ENCODE measurements at regions not wholly inside any gene's neighbourhood (a gene's known extent, or its start where the extent isn't known, plus 50 kb on each side); places are given as distances from the start of the nearest gene placed in this dataset.
"Not testable (repeated sequence)": the region's sequence is repeated elsewhere in the genome, so short reads cannot be mapped to it uniquely, and the experiment has no call there.

DNA sequence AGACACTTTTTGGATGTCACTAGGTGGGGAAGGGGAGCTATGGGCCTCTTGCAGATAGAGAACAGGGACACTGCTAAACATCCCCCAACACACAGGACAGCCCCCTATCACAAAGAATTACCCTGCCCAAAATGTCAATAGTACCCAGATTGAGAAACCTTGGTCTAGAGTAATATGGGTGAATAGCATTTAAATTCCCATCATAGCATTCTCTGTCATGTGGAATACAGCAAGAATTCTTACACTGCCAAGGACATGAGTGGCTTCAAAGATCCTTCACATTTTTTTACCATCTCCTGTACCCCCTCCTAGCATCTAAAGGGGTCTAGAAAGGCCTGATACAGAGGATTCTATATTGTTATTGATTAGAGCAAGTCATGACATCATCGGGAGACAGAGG lies 83.1 kb upstream of the SSTR4 start:
- no peak overlapping the region for H2AFZ ChIP-seq (ENCODE audit: low read length, unreplicated experiment)
- H3K79me2 ChIP-seq (ENCODE audit: control insufficient read depth, insufficient read depth, low read length, unreplicated experiment) = no peaks in the 10 kb centered on the region
- no peaks in the 10 kb centered on the region for H3K36me3 ChIP-seq (ENCODE audit: insufficient read depth, low read length)
- no peak overlapping the region for H3K27ac ChIP-seq (ENCODE audit: low read depth, low read length)
- H3K4me3 ChIP-seq (ENCODE audit: low read depth, low read length) = no peak overlapping the region
- 0 out of 2 replicates have a peak, but pooled peaks cover 3% of the 10 kb centered on the region for H3K27me3 ChIP-seq (ENCODE audit: insufficient read depth, low read length)
- no peaks in the 10 kb centered on the region for H3K4me1 ChIP-seq (ENCODE audit: control insufficient read depth, insufficient read depth, low read length, unreplicated experiment)

DNA sequence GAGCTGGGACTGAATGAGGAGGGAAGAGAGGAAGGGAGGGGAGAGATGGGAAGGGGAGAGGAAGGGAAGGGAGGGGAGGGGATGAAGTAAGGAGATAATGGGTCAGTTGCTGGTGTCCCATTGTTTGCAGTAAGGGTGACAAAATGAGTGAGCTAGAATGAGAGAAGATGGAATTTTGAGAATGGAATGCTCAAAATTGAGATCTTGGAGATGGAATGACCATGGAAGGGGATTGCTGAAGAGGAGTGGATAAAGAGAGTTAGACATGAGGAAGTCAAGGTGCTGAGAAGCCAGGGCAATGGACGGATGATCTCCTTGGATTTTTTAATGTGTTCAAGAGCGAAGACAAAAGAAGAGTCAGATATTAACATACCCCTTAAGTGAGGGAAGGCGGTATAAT lies 80.5 kb upstream of the SSTR4 start:
- H3K27ac ChIP-seq (ENCODE audit: low read depth, low read length) = no peak overlapping the region
- no peaks in the 10 kb centered on the region for H3K79me2 ChIP-seq (ENCODE audit: control insufficient read depth, insufficient read depth, low read length, unreplicated experiment)
- no peaks in the 10 kb centered on the region for H3K27me3 ChIP-seq (ENCODE audit: insufficient read depth, low read length)

DNA sequence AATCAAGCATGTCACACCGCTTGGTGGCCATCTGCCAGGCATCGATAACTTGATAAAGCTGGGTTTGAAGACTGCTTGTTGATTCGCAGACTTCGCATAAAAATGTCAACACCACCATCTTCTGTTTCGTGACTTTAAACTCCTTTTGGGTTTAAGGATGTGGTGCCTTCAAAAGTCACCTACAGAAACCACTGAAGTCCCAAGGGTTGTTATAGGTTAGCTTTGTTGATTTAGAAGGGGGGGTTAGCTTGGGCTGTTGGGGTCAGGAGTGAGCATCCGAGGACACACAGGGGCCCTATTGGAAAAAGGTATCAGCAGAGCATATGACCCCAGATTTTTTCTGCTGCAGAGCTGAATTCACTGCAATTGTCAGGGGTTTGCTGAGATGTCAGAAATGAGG lies 76.7 kb upstream of the SSTR4 start:
- Histone ChIP-seq H3K27ac (ENCODE audit: low read depth, low read length) (no peak overlapping the region), H3K79me2 (ENCODE audit: control insufficient read depth, insufficient read depth, low read length, unreplicated experiment) (no peaks in the 10 kb centered on the region), H3K4me3 (ENCODE audit: low read depth, low read length) (no peak overlapping the region), H3K36me3 (ENCODE audit: insufficient read depth, low read length) (no peaks in the 10 kb centered on the region), H3K4me1 (ENCODE audit: control insufficient read depth, insufficient read depth, low read length, unreplicated experiment) (no peaks in the 10 kb centered on the region), H2AFZ (ENCODE audit: low read length, unreplicated experiment) (no peak overlapping the region), H3K27me3 (ENCODE audit: insufficient read depth, low read length) (peaks cover 10% of the 10 kb centered on the region)

More for the DNA sequence above, 80.5 kb upstream of the SSTR4 start:
- Histone ChIP-seq H3K4me1 (ENCODE audit: control insufficient read depth, insufficient read depth, low read length, unreplicated experiment) (no peaks in the 10 kb centered on the region), H2AFZ (ENCODE audit: low read length, unreplicated experiment) (no peak overlapping the region), H3K36me3 (ENCODE audit: insufficient read depth, low read length) (no peaks in the 10 kb centered on the region), H3K4me3 (ENCODE audit: low read depth, low read length) (no peak overlapping the region)

DNA sequence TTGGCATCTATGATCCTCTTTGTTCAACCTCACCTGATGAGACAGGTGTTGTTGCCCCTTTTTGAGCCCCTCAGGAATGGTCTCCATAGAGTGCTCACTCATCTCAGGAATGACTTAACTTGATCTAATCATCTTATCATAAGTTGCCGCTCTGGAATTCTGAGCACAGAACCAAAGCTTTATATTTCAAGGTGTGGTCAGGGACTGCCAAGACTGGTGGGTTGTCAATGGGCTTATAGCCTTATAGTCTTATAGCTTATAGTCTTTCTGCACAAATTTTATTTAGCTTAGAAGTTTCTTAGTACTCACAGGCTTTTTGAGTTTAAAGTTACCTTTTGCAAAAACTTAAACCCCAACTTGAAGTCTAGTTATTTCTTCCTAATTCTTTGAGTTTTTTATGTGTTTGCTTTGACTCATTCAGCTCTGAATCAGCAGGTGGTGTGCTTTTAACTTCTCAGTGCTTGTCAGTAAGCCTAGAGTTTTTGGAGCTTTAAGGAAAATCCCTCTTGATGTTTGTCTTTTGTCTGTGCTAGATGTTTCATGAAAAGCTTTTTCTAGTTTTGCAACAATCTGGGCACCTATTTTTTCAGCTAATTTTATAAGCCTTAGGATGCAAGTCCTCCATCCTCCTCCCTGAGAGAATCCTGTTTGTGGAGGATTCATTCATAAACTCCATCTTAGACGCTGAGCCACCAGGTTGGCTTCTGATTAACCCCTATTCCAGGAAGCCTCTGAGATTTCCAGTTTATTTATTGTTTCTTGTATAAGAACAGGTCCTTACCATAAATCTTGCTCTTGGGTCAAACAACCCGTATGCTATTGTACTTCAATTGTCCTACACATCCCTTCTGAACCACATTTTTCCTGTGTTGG lies 72.3 kb upstream of the SSTR4 start:
- H3K27ac ChIP-seq (ENCODE audit: low read depth, low read length) = no peak overlapping the region
- H3K4me3 ChIP-seq (ENCODE audit: low read depth, low read length) = no peak overlapping the region
- no peak overlapping the region for H2AFZ ChIP-seq (ENCODE audit: low read length, unreplicated experiment)
- no peaks in the 10 kb centered on the region for H3K79me2 ChIP-seq (ENCODE audit: control insufficient read depth, insufficient read depth, low read length, unreplicated experiment)
- H3K4me1 ChIP-seq (ENCODE audit: control insufficient read depth, insufficient read depth, low read length, unreplicated experiment) = no peaks in the 10 kb centered on the region
- no peaks in the 10 kb centered on the region for H3K36me3 ChIP-seq (ENCODE audit: insufficient read depth, low read length)
- H3K27me3 ChIP-seq (ENCODE audit: insufficient read depth, low read length) = peaks cover 20% of the 10 kb centered on the region

DNA sequence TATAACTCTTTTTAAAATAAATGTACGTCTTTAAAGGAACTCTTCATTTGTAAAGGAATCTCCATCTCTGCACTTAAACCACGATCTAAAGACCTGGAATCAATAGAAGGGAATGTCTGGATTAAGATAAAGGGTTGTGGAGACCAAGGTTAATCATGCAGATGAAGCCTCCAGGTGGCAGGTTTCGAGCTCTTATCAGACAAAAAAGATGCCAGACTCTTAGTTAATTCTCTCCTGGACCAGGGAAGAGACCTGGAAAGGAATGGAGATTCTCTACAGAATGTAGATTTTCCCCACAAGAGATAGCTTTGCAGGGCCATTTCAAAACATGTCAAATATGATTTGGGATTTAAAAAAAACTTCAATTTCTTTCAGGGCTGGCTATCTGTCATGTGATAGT lies 71.5 kb upstream of the SSTR4 start:
- peaks cover 20% of the 10 kb centered on the region for H3K27me3 ChIP-seq (ENCODE audit: insufficient read depth, low read length)
- no peak overlapping the region for H2AFZ ChIP-seq (ENCODE audit: low read length, unreplicated experiment)
- no peak overlapping the region for H3K27ac ChIP-seq (ENCODE audit: low read depth, low read length)

GRCh38 chr20:22966787-22967464 lies 68.2 kb upstream of the SSTR4 start:
- Histone ChIP-seq H3K4me3 (ENCODE audit: low read depth, low read length) (no peak overlapping the region), H3K36me3 (ENCODE audit: insufficient read depth, low read length) (no peaks in the 10 kb centered on the region), H2AFZ (ENCODE audit: low read length, unreplicated experiment) (no peak overlapping the region), H3K27me3 (ENCODE audit: insufficient read depth, low read length) (peaks cover 16% of the 10 kb centered on the region), H3K27ac (ENCODE audit: low read depth, low read length) (no peak overlapping the region), H3K79me2 (ENCODE audit: control insufficient read depth, insufficient read depth, low read length, unreplicated experiment) (no peaks in the 10 kb centered on the region), H3K4me1 (ENCODE audit: control insufficient read depth, insufficient read depth, low read length, unreplicated experiment) (no peaks in the 10 kb centered on the region)

More for the DNA sequence above, 71.5 kb upstream of the SSTR4 start:
- Histone ChIP-seq H3K79me2 (ENCODE audit: control insufficient read depth, insufficient read depth, low read length, unreplicated experiment) (no peaks in the 10 kb centered on the region), H3K4me3 (ENCODE audit: low read depth, low read length) (no peak overlapping the region), H3K4me1 (ENCODE audit: control insufficient read depth, insufficient read depth, low read length, unreplicated experiment) (no peaks in the 10 kb centered on the region), H3K36me3 (ENCODE audit: insufficient read depth, low read length) (no peaks in the 10 kb centered on the region)

- H3K27me3 ChIP-seq (ENCODE audit: insufficient read depth, low read length) = peaks cover 13% of the 10 kb centered on the region
- not testable (repeated sequence) for H3K79me2 ChIP-seq (ENCODE audit: control insufficient read depth, insufficient read depth, low read length, unreplicated experiment); H2AFZ ChIP-seq (ENCODE audit: low read length, unreplicated experiment); H3K4me1 ChIP-seq (ENCODE audit: control insufficient read depth, insufficient read depth, low read length, unreplicated experiment); H3K4me3 ChIP-seq (ENCODE audit: low read depth, low read length); H3K36me3 ChIP-seq (ENCODE audit: insufficient read depth, low read length); H3K27ac ChIP-seq (ENCODE audit: low read depth, low read length)
Observed at GRCh38 chr20:22967706-22968105, 67.4 kb upstream of the SSTR4 start.

DNA sequence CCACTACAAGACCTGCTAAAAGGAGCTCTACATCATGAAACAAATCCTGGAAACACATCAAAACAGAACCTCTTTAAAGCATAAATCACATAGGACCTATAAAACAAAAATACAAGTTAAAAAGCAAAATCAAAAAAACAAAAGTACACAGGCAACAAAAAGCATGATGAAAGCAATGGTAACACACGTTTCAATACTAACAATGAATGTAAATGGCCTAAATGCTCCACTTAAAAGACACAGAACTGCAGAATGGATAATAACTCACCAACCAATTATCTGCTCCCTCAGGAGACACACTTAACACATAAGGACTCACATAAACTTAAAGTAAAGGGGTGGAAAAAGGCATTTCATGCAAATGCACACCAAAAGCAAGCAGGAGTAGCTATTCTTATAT lies 66.1 kb upstream of the SSTR4 start:
- H3K36me3 ChIP-seq (ENCODE audit: insufficient read depth, low read length); H3K79me2 ChIP-seq (ENCODE audit: control insufficient read depth, insufficient read depth, low read length, unreplicated experiment); H2AFZ ChIP-seq (ENCODE audit: low read length, unreplicated experiment); H3K4me1 ChIP-seq (ENCODE audit: control insufficient read depth, insufficient read depth, low read length, unreplicated experiment); H3K27ac ChIP-seq (ENCODE audit: low read depth, low read length); H3K4me3 ChIP-seq (ENCODE audit: low read depth, low read length): not testable (repeated sequence)
- peaks cover 13% of the 10 kb centered on the region for H3K27me3 ChIP-seq (ENCODE audit: insufficient read depth, low read length)

DNA sequence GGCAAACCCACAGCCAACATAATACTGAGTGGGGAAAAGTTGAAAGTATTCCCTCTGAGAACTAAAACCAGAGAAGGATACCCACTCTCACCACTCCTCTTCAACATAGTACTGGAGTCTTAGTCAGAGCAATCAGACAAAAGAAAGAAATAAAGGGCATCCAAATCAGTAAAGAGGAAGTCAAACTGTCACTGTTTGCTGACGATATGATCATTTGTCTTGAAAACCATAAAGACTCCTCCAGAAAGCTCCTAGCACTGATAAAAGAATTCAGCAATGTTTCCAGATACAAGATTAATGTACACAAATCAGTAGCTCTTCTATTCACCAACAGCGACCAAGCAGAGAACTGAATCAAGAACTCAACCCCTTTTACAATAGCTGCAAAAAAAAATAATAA lies 64.0 kb upstream of the SSTR4 start:
- H3K36me3 ChIP-seq (ENCODE audit: insufficient read depth, low read length); H3K4me3 ChIP-seq (ENCODE audit: low read depth, low read length); H3K27ac ChIP-seq (ENCODE audit: low read depth, low read length); H3K79me2 ChIP-seq (ENCODE audit: control insufficient read depth, insufficient read depth, low read length, unreplicated experiment); H3K4me1 ChIP-seq (ENCODE audit: control insufficient read depth, insufficient read depth, low read length, unreplicated experiment); H2AFZ ChIP-seq (ENCODE audit: low read length, unreplicated experiment): not testable (repeated sequence)
- H3K27me3 ChIP-seq (ENCODE audit: insufficient read depth, low read length) = peaks cover 12% of the 10 kb centered on the region

DNA sequence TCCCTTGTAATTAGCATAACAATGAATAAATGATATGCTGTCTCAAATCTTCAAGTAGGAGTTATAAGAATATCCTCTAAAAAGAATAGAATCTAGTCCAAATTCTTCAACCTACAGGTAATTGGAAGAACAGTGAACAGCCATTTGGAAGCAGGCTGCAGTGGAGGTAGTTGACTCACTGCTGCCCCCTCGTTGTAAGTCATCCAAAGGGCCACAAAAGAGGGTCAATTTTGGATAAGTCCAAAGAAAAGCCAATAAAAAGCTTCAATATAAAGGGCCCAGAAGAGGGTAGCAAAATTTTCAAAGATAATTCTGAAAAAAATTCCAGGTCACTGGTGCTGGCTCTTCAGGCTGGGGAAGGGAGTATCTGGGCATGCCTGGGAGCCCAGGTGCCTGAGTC lies 60.8 kb upstream of the SSTR4 start:
- H3K79me2 ChIP-seq (ENCODE audit: control insufficient read depth, insufficient read depth, low read length, unreplicated experiment) = no peaks in the 10 kb centered on the region
- H3K27me3 ChIP-seq (ENCODE audit: insufficient read depth, low read length) = peaks cover 32% of the 10 kb centered on the region
- H3K27ac ChIP-seq (ENCODE audit: low read depth, low read length) = no peak overlapping the region
- no peaks in the 10 kb centered on the region for H3K36me3 ChIP-seq (ENCODE audit: insufficient read depth, low read length)
- H3K4me3 ChIP-seq (ENCODE audit: low read depth, low read length) = no peak overlapping the region
- no peak overlapping the region for H2AFZ ChIP-seq (ENCODE audit: low read length, unreplicated experiment)
- H3K4me1 ChIP-seq (ENCODE audit: control insufficient read depth, insufficient read depth, low read length, unreplicated experiment) = no peaks in the 10 kb centered on the region
